ENCODE measurements at regions not wholly inside any gene's neighbourhood (a gene's known extent, or its start where the extent isn't known, plus 50 kb on each side); places are given as distances from the start of the nearest gene placed in this dataset.
"Not testable (repeated sequence)": the region's sequence is repeated elsewhere in the genome, so short reads cannot be mapped to it uniquely, and the experiment has no call there.

DNA sequence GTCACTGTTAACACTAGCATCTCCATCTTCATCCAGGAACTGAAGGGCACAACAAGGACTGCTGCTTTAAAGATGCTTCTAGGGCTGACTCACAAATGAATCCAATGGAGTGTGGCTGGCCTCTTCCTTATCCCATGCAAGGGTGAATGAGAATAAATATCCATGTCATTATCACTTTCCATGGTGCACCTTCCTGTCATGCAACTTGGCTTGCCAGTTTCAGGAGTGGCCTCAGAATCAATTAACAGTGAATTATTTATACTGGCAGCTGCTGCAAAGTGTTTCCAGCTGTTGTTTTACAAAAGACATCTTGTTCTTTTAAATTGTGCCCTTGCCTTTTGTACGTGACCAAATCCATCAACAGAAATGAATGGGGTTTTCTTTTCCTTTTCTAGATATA lies 499.3 kb upstream of the TMEM132C start:
- DNase-seq, result no peak

DNA sequence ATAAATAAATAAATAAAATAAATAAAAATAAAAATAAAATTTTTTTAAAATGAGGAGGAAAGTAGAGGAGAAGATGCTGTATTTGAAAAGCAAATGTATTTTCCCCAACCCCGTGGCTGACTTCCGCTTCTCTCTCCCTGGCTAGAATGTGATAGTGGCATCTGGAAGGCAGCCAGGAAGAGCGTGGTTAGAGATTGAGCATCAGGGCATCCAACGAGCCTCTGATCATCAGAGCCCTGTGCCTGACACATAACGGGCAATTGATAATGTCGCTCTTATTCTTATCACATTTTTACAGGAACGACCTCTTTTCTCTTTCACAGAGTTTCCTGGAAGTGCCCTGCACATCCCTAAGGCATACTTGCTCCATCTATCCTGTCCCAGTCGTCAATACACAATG lies 496.9 kb upstream of the TMEM132C start:
- DNase-seq, result no peak

DNA sequence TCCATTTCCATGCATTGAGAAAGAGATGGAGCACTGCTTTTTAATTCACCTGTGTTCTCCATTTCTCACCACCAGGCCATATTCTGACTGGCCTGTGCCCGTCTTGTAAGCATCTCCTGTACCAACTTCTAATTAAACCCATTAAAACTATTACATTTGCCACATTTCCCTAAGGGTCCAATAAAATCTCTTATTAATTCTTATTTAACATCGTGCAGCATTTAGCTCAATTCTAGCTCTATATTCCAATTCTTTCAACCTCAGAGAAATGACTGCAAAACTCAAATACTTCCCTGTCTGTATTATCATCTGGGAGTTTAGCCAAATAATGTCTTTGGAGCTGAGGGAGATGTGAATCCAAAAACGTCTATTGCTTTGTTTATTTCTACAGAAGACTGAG lies 495.4 kb upstream of the TMEM132C start:
- no peak for DNase-seq

DNA sequence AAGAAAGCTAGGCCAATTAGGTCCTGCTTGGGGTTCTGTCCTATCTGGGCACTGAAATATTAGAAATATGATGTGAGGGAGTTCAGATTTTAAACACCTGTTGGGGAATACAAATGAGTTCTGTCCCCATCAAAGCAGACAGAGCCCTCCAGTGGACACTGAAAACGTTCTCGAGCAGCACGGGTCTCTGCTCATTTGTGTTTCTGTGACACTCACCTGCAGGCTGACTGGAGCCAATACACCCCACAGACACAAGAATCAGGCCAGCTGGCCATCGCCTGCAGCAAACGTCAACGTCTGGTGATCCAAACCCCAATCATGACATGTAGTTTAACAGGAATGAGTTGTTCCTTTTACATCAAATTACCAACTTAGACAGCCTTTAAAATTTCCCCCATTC lies 493.4 kb upstream of the TMEM132C start:
- DNase-seq, result no peak

DNA sequence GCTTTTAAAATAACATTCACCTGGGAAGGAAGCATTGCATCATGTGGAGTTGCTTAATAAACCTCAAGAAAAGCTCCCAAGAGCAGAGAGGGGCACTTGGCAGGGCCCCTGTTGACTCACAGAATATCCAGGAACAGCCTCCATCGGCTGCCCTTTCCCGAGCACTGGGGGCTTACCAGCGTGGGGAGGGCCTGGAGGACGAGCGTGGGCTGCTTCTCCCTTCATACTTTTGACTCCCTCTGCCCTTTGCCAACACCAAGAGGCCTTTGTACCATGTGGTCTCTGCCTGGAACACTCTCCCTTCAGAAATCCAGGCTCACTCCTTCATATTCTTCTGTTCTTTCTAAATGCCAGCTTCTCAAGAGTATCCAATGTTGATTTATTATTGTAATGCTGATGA lies 492.1 kb upstream of the TMEM132C start:
- DNase-seq, result no peak

- no peak for DNase-seq
Measured at GRCh38 chr12:127779301-127780045, 487.5 kb upstream of the TMEM132C start.

GRCh38 chr12:127780881-127781280 lies 486.1 kb upstream of the TMEM132C start:
- DNase-seq, result no peak

DNA sequence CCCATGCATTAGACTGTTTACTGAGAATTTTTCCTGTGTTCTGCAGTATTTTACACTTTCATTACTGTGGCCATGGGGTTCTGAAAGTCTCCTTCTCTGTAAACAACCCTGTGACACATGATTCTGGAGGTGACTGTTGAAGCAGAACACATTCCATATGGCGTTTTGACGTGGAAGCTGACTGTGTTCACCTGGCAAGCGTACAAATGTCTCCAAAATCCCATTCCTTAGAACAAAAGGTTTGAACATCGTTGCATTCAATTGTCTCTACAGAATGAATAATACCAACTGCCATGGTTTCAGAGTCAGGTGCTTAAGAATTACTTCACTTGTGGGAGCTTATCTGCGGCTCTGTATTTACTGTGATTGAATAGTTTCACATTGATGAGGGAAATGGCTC lies 485.6 kb upstream of the TMEM132C start:
- DNase-seq, result no peak

DNA sequence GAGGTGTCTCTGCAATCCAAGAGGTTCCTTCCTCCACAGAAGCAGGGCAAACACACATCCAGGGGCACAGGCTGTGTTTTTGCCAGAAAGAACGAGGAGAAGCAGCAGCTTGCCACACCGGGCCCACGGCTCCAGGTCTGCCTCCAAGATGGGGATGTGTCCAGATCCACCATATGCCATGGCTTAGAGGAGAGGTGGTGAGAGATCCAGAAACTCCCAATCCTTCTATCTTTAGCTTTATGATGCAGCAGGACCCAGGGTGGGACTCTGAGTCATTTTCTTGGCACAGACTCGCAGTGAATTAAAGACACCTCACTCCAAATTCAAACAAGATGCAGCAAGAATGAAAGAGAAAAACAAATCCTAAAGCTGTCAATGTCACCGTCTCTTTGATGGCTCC lies 481.4 kb upstream of the TMEM132C start:
- DNase-seq, result no peak

- DNase-seq, result no peak
Measured at GRCh38 chr12:127785986-127786590, 480.9 kb upstream of the TMEM132C start.

- no peak for DNase-seq
Measured at GRCh38 chr12:127787544-127787943, 479.4 kb upstream of the TMEM132C start.

DNA sequence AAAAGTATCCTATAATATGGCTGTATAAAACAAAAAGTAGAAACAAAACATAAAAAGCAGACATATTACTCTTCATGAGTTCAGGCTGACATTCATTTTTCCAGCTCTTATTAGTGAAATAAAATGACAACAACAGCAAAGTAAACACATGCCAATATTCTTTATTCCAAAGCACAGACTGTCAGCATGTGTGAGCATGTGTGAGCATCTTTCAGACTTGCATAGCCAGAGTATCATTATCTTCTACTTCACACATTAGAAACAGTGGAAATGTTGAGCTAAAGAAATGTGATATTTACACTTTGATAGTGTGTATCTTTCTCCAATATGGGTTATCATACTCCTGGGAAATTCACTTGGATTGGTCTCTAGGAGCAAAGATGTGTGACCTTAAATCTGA lies 476.6 kb upstream of the TMEM132C start:
- no peak for DNase-seq

- no peak for DNase-seq
Measured at GRCh38 chr12:127791217-127791616, 475.8 kb upstream of the TMEM132C start.

DNA sequence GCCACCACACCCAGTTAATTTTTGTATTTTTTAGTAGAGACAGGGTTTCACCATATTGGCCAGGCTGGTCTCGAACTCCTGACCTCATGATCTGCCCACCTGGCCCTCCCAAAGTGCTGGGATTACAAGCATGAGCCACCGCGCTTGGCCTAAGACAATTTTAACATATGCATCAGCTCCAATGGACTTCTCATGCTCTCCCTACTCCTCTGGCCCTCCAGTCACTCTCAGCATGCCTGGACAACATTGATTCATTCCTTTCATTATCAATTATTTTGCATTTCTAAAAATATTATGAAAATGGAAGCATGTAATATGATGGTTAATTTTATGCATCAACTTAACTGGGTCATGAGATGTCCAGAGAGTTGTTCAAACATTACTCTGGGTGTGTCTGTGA lies 469.1 kb upstream of the TMEM132C start:
- no peak for DNase-seq

GRCh38 chr12:127802271-127802670 lies 464.7 kb upstream of the TMEM132C start:
- no peak for DNase-seq

DNA sequence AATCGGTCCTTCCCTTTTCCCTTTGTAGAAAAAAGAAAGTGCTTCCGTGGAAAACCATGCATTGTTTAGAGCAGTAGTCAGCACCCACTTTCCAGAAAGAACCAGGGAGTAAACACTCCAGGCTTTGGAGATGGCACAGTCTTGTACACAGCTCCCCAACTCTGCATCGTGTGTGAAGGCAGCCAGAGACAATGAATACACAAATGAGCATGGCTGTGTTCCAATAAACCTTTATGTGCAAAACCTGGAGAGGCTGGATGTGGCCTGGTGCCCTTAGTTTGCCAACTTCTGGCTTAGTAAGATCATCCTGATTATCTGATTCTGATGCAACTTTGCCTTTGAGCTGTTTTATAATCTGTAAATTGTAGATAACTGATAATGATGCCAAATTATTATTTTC lies 463.4 kb upstream of the TMEM132C start:
- DNase-seq, result no peak

DNA sequence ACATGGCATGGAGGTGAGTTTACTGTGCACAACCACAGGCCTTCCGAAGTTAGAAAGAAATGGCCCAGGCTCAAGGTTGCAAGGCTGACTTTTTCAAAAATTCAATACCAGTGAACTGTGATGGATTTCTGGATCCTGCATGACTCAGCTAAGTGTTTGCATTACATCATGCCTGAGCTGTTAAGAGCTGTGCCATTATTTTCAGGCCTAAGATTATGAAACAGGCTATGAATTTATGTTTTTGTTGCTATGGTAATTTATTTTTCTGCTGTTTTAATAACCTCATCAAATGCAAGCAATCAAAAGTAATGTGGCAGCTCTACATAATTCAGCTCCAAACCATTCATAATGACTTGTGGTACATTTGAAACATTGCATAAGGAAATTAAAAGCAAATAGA lies 457.7 kb upstream of the TMEM132C start:
- no peak for DNase-seq

GRCh38 chr12:127810041-127810440 lies 456.9 kb upstream of the TMEM132C start:
- DNase-seq, result no peak

- DNase-seq, result not testable (repeated sequence)
Measured at GRCh38 chr12:127810459-127810858, 456.5 kb upstream of the TMEM132C start.

- DNase-seq, result no peak
Measured at GRCh38 chr12:127811988-127812387, 455.0 kb upstream of the TMEM132C start.

DNA sequence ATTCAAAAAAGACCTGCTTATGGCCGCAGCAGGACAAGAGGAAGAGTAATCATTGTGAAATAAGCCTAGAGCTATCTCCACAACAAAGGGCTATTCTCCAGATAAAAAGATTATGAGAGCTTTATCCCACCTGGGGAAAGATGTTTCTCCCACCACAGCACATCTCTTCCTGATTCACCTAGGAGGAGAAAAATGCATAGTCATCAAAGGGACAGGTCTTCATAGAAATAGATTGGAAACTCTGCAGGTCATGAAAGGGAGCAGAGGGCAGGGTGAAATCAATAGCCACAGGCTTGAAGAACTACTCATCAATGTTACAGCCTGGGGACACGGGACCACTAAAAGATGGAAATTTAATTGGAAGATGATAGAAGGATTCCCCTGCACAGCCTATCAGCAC lies 453.8 kb upstream of the TMEM132C start:
- no peak for DNase-seq

DNA sequence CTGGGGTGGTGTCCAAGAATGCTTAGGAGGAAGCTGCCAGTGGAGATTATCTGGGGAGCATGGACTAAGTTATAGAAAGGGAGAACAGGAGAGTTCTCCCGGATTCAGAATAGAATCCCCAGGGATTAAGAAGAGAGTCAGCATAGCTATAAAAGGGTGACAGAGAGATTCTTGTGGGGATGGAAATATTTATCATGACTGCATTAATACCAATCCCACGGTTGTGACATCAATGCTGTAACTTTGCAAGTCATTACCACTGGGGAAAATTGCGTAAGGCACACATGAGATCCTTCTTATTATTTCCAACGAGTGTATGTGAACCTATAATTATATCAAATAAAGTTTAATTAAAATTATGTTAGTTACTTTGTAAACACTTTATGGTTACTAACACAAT lies 447.9 kb upstream of the TMEM132C start:
- DNase-seq, result no peak

GRCh38 chr12:127820271-127820670 lies 446.7 kb upstream of the TMEM132C start:
- no peak for DNase-seq

GRCh38 chr12:127820846-127821245 lies 446.1 kb upstream of the TMEM132C start:
- DNase-seq, result no peak

DNA sequence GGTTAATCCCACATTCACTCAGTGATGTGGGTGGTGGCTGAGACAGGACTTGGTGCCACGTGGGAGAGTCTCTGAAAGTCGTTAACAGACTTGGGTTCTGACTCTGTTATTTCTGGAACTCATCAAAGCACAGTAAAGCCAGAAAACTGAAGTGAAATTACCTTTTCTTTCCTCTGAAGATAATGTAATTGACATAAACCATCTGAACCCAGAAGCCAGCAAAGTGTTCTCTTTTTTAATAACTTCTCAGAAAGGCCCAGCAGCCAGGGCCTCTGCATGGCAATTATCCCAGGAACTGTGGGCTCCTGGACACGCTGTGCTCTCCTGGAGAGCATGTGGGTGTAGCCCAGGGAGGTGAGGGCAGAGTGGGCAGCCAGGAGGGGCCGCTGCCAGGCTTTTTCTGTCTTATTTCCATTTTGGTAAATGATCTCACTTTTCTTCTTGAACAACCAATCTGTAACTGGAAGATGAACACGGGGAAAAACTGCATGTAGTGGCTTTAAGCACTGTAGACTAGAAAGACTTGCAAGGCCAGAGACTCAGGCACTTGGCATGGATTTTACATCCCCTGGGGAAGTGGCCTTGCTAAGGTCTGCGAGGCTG lies 444.1 kb upstream of the TMEM132C start:
- DNase-seq, result no peak

All from NCI-H2107 (cell line).